Fibroblast of mammary gland (primary cell): ENCODE measurements at regions not wholly inside any gene's neighbourhood (a gene's known extent, or its start where the extent isn't known, plus 50 kb on each side); places are given as distances from the start of the nearest gene placed in this dataset.

ENCODE experiments used
- DNase-seq: peaks from one replicate; pipeline ENCODE4 v3.0.0-alpha.2; 2010; ENCODE audit warnings: low read depth
- H3K4me3 ChIP-seq: 2 replicates; pipeline ENCODE4 v1.5.1; 2011; ENCODE audit warnings: low read depth, mild to moderate bottlenecking, low read length, moderate library complexity; ENCODE audit not compliant: control insufficient read depth
- TF ChIP-seq, protein P1 (sequence below): conservative IDR thresholded peaks from 2 replicates; pipeline ENCODE4 v1.5.1; 2011; ENCODE audit warnings: low read depth, low read length, inconsistent platforms; ENCODE audit not compliant: control insufficient read depth, insufficient read depth

DNA sequence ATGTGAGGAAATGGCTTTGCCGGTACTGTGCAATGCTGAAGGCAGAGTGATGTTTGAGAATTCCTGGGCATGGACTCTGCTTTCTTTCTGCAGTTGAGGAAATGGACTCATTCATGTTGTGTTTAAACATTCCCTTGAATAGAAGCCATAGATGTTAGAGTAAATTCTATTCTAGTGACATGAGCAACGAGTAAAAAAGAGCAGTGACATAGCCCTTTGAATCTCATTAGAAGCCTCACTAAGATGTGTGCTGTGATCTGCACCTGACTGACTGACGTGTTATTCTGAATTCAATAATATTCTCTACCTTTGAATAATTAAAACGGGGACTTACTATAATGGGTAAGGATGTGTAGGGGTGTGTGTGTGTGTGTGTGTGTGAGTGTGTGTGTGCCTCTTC, 113.7 kb upstream of the KLF4 start:
- no peak for DNase-seq
- no peak overlapping the region for H3K4me3 ChIP-seq
- TF ChIP-seq, protein P1, sequence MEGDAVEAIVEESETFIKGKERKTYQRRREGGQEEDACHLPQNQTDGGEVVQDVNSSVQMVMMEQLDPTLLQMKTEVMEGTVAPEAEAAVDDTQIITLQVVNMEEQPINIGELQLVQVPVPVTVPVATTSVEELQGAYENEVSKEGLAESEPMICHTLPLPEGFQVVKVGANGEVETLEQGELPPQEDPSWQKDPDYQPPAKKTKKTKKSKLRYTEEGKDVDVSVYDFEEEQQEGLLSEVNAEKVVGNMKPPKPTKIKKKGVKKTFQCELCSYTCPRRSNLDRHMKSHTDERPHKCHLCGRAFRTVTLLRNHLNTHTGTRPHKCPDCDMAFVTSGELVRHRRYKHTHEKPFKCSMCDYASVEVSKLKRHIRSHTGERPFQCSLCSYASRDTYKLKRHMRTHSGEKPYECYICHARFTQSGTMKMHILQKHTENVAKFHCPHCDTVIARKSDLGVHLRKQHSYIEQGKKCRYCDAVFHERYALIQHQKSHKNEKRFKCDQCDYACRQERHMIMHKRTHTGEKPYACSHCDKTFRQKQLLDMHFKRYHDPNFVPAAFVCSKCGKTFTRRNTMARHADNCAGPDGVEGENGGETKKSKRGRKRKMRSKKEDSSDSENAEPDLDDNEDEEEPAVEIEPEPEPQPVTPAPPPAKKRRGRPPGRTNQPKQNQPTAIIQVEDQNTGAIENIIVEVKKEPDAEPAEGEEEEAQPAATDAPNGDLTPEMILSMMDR: no peak

GRCh38 chr9:107600060-107600573, 110.5 kb upstream of the KLF4 start:
- TF ChIP-seq, protein P1: no peak
- no peak overlapping the region for H3K4me3 ChIP-seq
- DNase-seq: no peak

GRCh38 chr9:107597743-107598217, 108.2 kb upstream of the KLF4 start:
- no peak overlapping the region for H3K4me3 ChIP-seq
- no peak for DNase-seq
- TF ChIP-seq, protein P1: no peak

DNA sequence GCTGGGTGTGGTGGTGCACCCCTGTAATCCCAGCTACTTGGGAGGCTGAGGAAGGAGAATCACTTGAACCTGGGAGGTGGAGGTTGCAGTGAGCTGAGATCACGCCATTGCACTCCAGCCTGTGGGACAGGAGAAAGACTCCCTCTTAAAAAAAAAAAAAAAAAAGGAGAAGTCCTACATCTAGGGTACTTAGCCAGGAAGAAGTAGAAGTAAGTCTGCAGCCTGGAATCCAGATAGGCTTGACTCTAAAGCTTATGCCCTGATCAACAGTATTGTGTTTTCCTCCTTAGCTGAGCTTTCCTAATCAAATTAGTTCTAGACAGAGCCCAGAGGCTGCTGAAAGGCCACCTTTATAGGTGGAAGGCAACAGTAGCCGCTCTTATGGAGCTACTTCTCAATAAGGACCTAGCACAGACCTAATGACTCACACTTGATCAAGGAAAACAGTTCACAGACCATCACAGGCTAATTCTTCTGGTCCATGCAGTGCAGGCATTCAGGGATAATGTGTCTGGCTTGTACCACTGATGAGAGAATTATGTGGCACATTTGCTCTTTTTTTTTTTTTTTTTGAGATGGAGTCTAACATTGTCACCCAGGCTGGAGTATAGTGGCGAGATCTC, 105.5 kb upstream of the KLF4 start:
- DNase-seq: no peak
- no peak overlapping the region for H3K4me3 ChIP-seq
- TF ChIP-seq, protein P1: no peak

GRCh38 chr9:107593224-107593870, 103.8 kb upstream of the KLF4 start:
- no peak overlapping the region for H3K4me3 ChIP-seq
- TF ChIP-seq, protein P1: no peak
- no peak for DNase-seq

DNA sequence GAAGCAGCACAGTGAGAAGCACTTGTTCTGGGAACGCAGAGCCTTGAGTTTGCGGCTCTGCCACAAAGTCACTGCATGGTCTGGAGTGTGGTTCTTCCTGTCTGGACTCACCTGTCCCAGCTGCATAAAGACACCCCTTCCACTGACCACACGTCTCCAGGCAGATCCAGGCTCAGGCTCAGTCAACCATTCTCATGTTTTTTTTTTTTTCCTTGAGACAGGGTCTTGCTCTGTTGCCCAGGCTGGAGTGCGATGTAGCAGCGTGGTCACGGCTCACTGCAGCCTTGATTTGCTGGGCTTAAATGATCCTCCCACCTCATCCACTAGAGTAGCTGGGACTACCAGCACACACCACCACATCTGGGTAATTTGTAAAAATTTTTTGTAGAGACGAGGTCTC, 102.9 kb upstream of the KLF4 start:
- TF ChIP-seq, protein P1: no peak
- H3K4me3 ChIP-seq: no peak overlapping the region
- no peak for DNase-seq
